ENCODE measurements at regions not wholly inside any gene's neighbourhood (a gene's known extent, or its start where the extent isn't known, plus 50 kb on each side); places are given as distances from the start of the nearest gene placed in this dataset.

DNA sequence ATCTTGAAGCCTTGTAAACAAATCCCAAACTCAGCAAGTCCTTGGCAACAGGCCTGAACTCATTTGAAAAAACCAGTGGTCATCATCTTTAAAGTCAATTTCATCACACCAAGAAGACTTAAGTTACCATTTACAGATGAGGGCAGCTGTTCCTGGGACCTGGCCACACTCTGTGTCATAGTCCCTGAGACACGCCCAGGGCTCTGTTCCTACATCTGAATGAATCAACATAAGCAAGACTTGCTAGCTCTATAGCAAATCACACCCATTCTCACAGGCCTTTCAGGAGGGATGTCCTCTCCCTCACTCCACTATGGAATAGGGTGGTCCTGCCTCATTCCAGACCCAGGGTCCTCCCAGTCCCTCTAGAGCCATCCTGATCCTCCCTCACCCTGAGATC, 142.8 kb downstream of the NSG2 start:
- peaks cover 14% of the 10 kb centered on the region for H3K27me3 Mint-ChIP-seq (ENCODE audit: insufficient read depth)

DNA sequence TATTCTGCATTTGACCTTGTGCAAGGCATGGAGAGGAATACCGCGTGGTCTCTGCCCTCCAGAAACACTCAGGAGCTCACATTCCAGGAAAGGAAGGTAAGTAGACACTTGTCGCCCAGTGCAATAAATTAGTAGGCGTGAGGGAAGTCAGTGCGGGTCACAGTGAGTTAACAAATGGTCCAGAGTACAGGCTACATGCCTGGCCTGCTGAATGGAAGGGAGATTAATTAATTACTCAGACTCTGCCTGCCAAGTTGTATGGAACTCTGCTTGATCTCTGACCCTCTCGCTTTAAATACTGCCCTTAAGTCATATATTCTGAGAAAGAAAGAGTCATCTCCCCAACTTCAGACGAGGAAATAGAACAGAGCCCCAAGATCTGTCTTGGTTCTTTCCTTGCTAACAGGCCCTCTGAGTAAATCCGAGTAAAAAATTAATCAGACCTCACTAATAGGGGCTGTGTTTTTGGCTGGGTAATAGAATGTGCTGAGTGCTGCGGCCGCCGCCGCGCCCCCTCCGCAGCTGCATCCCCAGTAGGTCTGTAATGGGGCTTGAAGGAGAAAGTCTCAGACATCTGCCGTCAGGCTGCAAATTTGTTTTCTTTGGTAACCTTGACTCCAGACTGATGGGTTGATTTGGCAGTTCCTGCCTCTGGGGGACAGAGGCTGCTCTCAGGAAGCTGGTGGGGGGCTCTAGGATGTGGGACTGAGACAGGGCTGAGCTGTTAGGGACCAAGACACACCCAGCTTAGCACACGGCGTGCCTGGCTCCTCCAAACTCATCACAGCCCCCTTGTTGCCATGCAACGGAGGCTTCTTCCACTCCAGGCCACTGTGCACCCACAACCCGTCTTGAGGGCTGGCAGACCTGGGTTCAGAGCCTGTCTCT, 144.4 kb downstream of the NSG2 start:
- Mint-ChIP-seq H3K4me3 (no peak overlapping the region), H3K4me1 (peaks cover 25% of the 10 kb centered on the region), H3K27me3 (ENCODE audit: insufficient read depth) (peaks cover 18% of the 10 kb centered on the region), H3K36me3 (ENCODE audit: low read depth) (no peaks in the 10 kb centered on the region), H3K9me3 (no peaks in the 10 kb centered on the region), H3K27ac (no peak overlapping the region)
- Histone ChIP-seq H3K4me3 (ENCODE audit: low read length) (no peak overlapping the region), H3K27me3 (ENCODE audit: control insufficient read depth, insufficient read depth, low read length, poor library complexity, severe bottlenecking) (no peaks in the 10 kb centered on the region), H3K27ac (ENCODE audit: low read depth, low read length) (peak overlapping the region; percentile 89), H3K9me3 (ENCODE audit: control insufficient read depth, low read length) (no peaks in the 10 kb centered on the region), H3K4me1 (ENCODE audit: control insufficient read depth, insufficient read depth, low read length) (no peaks in the 10 kb centered on the region), H3K36me3 (ENCODE audit: control insufficient read depth, insufficient read depth, low read length) (no peaks in the 10 kb centered on the region), H3K9ac (ENCODE audit: extremely low read depth, low read length, poor library complexity, severe bottlenecking) (no peak overlapping the region)
- DNase-seq, result peak; percentile 32
- WGBS, 2 experiments (ENCODE audit: insufficient coverage in 1 of 2, insufficient read length in 1 of 2), result 79 to 86% methylated on average over 8 to 19 of the region's 19 CpGs
- TF ChIP-seq, protein P1, sequence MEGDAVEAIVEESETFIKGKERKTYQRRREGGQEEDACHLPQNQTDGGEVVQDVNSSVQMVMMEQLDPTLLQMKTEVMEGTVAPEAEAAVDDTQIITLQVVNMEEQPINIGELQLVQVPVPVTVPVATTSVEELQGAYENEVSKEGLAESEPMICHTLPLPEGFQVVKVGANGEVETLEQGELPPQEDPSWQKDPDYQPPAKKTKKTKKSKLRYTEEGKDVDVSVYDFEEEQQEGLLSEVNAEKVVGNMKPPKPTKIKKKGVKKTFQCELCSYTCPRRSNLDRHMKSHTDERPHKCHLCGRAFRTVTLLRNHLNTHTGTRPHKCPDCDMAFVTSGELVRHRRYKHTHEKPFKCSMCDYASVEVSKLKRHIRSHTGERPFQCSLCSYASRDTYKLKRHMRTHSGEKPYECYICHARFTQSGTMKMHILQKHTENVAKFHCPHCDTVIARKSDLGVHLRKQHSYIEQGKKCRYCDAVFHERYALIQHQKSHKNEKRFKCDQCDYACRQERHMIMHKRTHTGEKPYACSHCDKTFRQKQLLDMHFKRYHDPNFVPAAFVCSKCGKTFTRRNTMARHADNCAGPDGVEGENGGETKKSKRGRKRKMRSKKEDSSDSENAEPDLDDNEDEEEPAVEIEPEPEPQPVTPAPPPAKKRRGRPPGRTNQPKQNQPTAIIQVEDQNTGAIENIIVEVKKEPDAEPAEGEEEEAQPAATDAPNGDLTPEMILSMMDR (conservative IDR thresholded peaks at IDR 0.05), result no peak

More for the DNA sequence above, 142.8 kb downstream of the NSG2 start:
- no peaks in the 10 kb centered on the region for H3K36me3 Mint-ChIP-seq (ENCODE audit: low read depth)
- no peak overlapping the region for H3K27ac ChIP-seq (ENCODE audit: low read depth, low read length)
- TF ChIP-seq, protein P1 (conservative IDR thresholded peaks at IDR 0.05), result no peak
- H3K27ac Mint-ChIP-seq, result no peak overlapping the region
- H3K36me3 ChIP-seq (ENCODE audit: control insufficient read depth, insufficient read depth, low read length), result no peaks in the 10 kb centered on the region
- peak; percentile 13 for DNase-seq
- 84 to 88% methylated on average over 1 of the region's 1 CpG for WGBS, 2 experiments (ENCODE audit: insufficient coverage in 1 of 2, insufficient read length in 1 of 2)
- no peaks in the 10 kb centered on the region for H3K27me3 ChIP-seq (ENCODE audit: control insufficient read depth, insufficient read depth, low read length, poor library complexity, severe bottlenecking)
- no peaks in the 10 kb centered on the region for H3K4me1 ChIP-seq (ENCODE audit: control insufficient read depth, insufficient read depth, low read length)
- H3K9me3 ChIP-seq (ENCODE audit: control insufficient read depth, low read length), result no peaks in the 10 kb centered on the region
- no peak overlapping the region for H3K4me3 Mint-ChIP-seq
- H3K9me3 Mint-ChIP-seq, result no peaks in the 10 kb centered on the region
- H3K4me1 Mint-ChIP-seq, result peaks cover 25% of the 10 kb centered on the region
- H3K9ac ChIP-seq (ENCODE audit: extremely low read depth, low read length, poor library complexity, severe bottlenecking), result no peak overlapping the region
- H3K4me3 ChIP-seq (ENCODE audit: low read length), result no peak overlapping the region

DNA sequence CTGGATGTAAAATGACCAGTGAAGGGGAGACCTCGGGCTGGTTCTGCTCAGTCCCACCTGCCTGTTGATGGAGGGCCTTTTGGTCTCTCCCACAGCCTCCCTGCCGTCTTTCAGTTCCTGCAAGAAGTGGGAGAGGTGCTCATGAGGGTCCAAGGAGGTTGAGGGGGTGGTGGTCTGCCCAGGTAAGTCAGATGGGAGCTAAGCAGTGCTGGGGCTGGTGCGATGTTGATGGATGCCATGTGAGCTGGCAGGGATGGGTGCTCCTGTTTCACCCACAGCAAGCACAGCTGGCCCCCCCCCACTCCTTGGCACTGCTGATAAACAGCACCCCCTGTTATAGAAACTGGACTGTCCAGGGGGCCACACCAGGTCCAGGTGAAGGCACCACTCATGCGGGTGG, 145.6 kb downstream of the NSG2 start:
- Histone ChIP-seq H3K4me3 (ENCODE audit: low read length) (no peak overlapping the region), H3K27ac (ENCODE audit: low read depth, low read length) (no peak overlapping the region), H3K9me3 (ENCODE audit: control insufficient read depth, low read length) (no peaks in the 10 kb centered on the region), H3K9ac (ENCODE audit: extremely low read depth, low read length, poor library complexity, severe bottlenecking) (no peak overlapping the region), H3K4me1 (ENCODE audit: control insufficient read depth, insufficient read depth, low read length) (no peaks in the 10 kb centered on the region), H3K27me3 (ENCODE audit: control insufficient read depth, insufficient read depth, low read length, poor library complexity, severe bottlenecking) (no peaks in the 10 kb centered on the region), H3K36me3 (ENCODE audit: control insufficient read depth, insufficient read depth, low read length) (no peaks in the 10 kb centered on the region)
- Mint-ChIP-seq H3K27me3 (ENCODE audit: insufficient read depth) (peaks cover 18% of the 10 kb centered on the region), H3K27ac (no peak overlapping the region), H3K9me3 (no peaks in the 10 kb centered on the region), H3K4me1 (peaks cover 22% of the 10 kb centered on the region), H3K36me3 (ENCODE audit: low read depth) (no peaks in the 10 kb centered on the region), H3K4me3 (no peak overlapping the region)
- peak; percentile 28 for DNase-seq
- TF ChIP-seq, protein P1 (conservative IDR thresholded peaks at IDR 0.05), result no peak
- 89 to 100% methylated on average over 2 to 4 of the region's 4 CpGs for WGBS, 2 experiments (ENCODE audit: insufficient coverage in 1 of 2, insufficient read length in 1 of 2)

Measured in endodermal cell (in vitro differentiated cells).